ENCODE measurements at regions not wholly inside any gene's neighbourhood (a gene's known extent, or its start where the extent isn't known, plus 50 kb on each side); places are given as distances from the start of the nearest gene placed in this dataset.

DNA sequence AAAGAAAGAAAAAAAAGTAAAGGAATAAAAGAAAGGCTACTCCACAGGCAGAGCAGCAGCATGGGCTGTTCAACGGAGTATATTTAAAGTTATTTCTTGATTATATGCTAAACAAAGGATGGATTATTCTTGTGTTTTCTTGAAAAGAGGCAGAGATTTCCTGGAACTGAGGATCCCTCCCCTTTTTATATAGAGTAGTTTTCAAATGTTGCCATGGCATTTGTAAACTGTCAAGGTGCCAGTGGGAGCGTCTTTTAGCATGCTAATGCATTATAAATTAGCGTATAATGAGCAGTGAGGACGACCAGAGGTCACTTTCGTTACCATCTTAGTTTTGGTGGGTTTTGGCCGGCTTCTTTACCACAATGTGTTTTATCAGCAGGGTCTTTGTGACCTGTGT is 383.0 kb downstream of the PCNX1 start:
- no peak for DNase-seq

DNA sequence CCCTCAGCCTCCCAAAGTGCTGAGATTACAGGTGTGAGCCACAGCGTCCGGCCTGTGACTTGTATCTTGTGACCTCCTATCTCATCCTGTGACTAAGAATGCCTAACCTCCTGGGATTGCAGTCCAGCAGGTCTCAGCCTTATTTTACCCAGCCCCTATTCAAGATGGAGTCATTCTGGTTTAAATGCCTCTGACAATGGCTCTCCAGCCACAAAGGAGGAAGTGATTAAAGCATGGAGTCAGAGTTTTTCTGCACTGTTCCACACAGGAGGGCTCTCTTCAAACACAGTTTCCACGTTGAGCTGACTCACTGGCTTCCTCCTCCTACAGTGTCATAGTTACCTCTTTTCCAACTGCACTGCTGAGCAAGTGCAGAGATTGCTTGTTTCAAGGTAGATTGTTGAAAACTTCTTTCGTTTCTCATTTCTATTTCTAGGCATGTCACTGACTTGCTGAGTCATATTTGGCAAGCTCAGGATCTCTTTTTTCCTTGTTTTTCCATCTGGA is 383.8 kb downstream of the PCNX1 start:
- DNase-seq: peak; percentile 80

DNA sequence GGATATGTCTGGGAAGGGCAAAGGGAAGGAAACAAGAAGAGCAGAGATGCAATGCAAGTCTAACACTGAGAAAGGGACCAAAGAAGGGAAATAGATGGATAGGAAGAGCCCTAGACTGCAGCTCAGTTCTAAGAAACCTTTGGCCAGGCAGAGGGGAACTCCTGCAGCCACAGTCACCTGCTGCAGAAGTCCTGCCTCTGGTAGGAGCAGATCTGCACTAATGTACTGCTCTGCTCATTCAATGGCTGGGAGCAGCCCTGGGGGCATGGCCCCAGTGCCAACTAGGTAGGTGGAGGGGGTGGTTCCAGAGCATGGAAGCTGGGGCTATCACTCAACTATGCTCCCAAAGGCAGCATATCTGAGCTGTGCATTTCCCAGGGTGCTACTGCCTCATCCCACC is 388.9 kb downstream of the PCNX1 start:
- DNase-seq: no peak

DNA sequence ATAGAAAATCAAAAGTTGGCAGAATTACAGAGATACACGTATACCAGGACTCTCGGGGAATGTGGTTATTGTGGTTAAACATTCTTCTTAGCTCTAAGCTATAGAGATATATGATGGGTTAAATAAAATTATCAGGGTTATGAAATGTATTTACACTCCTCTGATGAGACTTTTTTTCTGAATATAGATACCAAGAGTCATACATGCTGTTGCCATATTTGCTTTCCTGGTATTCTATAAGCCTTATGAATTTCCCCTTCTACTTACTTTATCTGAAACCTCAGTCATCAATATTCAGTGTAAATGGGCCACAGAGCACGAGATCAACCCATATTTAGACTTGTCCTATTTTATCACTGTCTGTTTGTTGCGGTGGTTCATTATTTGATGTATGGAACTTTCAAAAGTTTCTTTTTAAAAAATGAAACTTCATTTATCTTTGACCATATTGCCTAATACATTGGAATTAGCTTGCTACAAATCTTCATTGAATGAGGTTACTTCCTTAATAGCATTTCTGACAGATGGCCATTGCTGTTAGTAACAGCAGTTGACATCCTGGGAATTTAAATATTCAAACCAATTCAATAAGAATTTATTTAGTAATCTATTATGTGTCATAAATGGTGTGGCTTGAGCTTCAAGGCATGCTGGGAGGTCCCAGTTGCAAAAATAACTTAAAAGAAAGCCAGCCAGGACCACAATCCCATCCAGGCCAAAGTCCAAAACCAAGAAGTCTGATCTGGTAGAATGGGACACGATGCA is 393.5 kb downstream of the PCNX1 start:
- no peak for DNase-seq

DNA sequence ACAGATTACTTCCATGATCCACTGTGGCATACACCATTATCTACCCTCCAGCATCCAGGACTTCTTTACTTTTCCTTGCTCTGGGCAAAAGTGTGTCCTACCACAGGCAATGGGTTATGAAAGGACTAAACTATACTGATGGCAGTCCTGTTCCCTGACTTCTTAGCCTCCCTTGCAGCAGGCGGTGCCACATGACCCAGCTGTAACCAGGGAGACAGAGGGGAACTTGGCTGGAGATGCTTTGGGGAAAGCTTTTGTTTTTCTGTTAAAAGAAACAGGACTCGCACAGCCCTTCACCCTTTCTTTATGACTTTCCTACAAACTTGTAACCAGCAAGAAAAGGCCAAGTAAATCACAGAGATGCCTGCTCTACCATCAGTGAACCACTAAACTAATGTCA is 394.4 kb downstream of the PCNX1 start:
- no peak for DNase-seq

DNA sequence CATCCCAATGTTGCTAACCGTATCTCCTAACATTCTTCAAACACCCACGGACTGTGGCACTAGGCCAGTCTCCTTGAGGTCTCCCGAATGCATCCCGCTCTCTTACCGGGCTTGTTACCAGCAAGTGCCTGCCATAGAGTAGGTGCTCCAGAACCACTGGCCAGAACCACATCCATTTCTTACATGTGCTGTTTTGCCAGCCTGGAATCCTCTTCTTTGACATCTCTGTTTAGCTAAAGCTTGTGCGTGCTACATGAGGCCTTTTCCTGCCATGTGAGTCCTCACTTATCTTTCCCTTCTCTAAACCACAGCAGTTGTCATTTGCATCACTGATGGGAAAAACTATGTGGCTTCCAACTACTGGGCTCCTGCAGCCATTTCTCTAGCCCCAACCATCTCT is 397.4 kb downstream of the PCNX1 start:
- no peak for DNase-seq

DNA sequence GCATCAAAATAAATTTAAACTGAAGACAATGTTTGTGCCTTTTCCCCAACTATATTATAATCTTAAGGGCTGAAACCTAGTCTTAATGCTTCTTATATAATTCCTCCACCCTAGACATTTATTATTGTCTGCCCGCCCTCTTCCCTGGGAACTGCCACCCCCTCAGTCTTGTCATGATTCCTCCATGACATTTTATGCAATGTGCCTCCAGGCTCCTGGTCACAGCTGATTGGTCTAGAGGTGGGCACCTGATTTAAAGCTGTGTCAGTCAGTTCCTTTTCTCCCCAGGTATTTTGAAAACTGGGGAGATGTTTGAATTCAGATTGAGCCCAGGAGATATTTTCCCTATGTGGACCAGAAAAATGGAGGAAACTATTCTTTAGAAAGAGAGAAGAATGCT is 401.4 kb downstream of the PCNX1 start:
- no peak for DNase-seq

DNA sequence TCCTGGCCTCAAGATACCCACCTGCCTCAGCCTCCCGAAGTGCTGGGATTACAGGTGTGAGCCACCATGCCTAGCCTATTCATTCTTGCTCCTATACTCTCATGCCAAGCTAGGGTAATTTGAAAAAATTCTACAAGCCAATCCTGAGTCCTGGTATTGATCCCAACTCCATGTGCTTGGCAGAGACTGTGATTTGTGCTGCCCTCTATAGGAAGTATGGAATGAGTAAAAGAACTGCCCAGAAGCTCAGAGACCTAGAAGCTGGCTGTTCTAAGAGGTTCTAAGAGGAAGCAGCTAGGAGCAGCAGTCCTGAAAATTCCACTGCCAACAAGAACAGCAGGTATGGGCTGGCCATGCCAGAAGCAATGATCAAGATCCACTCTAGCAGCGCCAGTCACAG is 402.5 kb downstream of the PCNX1 start:
- no peak for DNase-seq

DNA sequence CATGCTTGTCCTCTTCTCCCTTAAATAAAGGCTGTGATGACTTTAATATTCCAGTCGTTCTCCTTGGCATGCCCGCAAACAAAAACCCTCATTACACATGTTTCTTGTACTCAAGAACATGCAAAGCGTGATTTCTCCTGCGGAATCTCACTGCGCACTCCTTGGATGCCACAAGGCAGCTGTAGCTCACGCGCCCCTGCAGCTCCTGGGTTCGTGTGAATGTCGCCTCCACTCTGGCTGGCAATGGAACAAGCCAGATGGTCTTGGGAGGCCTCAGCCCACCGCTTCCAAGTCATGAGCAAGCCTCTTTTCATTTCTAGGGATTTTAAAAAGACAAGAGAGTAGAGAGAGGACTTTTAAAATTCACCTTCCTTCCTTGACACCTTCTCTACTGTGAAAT is 403.8 kb downstream of the PCNX1 start:
- no peak for DNase-seq

DNA sequence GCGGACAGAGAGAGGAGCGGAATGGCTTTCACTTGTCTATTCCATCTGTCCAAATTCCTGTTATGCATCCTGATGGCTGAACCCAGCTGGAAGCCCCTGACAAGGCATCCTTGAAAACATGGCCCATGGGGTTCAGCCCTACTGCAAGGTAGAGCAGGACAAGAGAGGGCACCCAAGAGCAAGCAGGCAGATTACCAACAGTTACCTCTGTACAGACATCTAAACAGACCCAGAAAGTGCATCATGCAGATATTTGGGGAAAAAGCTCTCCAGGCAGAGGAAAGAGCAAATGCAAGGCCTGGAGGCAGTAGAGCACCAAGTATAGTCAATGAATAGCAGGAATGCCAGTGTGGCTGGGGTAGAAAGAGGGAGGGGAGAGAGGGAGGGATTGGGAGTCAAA is 407.5 kb downstream of the PCNX1 start:
- DNase-seq: no peak

DNA sequence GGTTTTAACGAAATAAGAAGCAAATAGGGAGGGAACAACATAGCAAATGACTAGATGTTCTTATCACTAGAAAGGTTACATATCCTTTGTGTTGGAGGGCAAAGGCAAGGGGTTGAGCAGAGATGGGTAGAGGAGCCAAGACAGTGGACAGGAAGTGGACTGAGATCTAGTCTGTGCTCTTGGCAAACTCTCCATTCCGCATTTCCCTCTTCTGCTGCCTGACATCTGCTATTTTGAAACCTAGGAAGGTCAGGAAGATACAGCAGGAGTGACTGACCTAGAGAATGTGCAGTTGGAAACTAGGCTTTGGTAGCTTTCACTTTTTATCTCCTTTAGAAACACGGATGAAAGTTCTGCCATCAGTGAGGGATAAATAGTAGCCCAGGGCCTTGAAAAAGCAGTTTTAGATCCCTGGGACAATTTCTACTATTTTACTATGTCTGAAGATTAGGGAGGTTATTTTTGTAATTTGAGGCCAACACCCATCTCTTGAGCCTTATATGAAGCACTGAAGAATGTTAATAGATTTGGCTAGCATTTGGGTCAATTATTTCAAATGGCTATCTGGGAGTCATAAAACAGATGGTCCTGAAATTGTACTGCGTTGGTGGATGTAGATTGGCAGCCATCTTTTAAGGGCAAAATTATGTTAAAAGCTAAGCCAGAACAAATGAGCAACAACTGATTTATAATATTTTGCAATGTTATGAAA is 410.3 kb downstream of the PCNX1 start:
- DNase-seq: no peak

DNA sequence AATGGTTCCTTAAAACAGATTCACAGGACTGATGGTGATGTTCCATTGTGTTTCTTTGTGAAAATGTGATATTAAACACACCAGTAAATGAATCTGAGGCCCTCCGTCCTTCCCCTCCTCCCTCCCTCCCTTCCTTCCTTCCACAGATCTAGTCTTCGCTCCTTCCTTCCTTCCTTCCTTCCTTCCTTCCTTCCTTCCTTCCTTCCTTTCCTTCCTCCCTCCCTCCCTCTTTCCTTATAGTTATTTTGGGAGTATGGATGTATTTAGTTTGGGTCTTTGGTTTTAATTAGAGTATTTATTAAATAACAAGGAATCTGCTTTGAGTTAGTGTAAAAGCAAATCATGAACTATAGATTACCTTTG is 410.8 kb downstream of the PCNX1 start:
- DNase-seq: no peak

DNA sequence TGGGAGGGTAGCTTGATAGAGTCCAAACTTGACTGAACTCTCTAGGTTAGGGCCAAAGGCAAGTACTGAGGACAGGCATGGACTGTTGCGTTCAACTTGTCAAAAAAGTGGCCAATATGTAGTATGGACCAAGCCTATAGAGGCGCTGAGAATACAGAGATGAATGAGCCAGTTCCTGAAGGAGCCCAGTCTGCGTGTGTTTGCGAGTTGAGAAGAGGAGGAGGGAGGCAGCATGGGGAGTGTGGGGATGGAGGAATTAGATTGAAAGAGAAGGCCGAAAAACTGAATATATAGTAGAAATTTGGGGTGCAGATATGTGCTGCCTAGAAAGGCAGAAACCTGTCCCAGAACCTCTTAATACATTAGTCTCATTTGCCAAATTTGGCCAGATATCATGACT is 412.4 kb downstream of the PCNX1 start:
- no peak for DNase-seq

DNA sequence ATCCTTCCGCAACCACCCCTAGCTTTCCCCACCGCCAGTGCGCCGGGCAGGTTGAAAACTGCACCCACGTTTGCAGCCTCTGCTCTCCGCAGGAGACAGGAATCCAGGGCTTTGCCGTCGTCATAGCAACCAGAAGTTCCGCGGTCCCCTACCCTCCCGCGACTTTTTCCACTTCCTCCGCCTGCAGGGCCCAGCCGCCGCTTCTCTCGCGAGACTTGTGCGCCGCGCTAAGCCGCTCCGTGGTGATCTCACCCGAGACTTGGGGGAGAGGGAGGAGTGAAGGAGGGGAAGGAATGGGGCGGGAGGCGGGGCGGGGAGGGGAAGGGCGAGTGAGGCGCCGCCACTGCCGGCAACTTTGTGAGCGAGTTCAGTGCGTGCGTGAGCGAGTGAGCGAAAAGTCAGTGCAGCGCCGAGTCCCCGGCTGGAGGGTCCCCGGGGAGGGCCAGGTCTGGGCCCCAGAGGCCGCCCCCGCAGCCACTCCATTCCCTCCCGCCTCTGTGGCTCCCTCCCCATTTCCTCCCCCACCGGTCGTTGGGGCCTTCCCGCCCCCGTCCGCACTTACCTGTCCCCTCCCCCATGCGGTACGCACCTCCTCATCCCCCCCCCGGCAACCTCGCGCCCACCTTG is 413.0 kb downstream of the PCNX1 start, which contains the start of gene SIPA1L1:
SIPA1L1 (plus strand) TSS at position 370 of the 627 bp plus-strand sequence.
- DNase-seq: peak; percentile 98

DNA sequence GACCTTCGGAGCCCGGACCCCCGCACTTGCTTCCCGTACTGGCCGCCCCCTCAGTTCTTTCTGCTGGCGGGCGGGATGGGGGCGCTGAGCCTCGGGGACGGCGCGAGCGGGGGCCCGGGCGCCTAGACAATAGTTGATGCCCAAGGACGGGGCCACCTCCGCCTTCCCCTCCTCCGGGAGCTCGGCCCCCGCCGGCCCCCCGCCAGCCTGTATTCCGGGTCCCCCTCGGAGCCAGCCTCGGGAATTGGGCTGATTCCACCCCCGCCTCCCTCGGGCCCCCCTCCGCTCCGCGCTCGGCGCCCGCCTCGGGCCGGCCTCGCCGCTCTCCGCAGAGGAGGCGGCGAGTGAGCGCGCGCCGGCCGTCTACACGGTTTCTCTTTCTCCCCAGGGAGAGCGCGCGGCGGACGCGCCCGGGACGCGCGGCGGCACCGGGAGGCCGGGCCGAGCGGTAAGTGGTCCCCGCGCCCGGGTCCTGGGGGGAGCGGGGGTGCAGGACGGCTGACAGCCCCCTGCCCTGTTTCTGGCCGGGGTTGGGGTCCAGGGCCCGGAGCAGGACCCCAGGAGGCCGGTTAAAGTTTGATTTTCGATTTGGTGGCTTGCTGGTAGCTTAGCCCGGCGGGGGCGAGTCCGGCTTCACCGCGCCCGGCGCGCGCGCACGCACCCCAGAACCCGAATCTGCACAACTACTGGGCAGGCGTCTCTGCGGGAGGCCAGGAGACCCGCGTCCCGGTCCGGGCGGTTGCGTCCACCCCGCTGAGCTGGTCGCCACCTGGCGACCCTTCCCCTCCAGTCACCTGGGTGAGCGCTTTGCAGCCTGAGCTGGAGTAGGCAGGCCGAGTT is 413.7 kb downstream of the PCNX1 start:
- no peak for DNase-seq

DNA sequence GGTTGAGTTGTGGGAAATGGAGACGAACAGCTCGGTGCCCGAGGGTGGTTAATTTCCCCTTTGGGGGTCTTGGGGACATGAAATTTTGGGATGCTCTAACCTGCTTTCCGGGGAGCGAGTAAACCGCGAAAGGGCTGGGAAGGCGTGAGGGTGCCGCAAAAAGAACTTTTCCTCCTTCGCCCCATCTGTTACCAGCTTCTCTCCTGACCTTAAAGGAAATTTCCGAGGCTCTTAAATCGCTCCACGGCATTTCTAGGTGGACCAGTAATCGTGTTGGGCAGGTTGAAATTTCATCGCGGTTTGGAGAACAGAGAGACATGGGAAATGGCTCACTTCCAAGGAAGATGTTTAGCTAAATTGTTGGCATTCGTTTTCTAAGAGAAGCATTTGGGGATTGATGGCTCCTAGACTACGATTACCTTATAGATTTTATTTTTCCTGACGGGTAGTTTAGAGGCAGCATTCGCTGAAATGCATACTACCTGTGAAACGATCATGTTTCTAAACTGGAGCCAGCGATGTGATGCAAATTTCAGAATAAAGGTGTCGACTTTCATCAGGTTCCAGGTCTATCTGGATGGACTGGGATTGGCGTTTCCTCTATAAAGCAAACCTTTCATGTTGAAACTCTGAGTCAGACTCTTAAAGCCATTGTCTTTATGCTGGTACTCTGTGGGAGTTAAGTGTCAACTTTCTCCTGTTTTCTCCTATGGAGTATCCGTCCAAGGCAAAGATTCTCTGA is 414.5 kb downstream of the PCNX1 start:
- no peak for DNase-seq

DNA sequence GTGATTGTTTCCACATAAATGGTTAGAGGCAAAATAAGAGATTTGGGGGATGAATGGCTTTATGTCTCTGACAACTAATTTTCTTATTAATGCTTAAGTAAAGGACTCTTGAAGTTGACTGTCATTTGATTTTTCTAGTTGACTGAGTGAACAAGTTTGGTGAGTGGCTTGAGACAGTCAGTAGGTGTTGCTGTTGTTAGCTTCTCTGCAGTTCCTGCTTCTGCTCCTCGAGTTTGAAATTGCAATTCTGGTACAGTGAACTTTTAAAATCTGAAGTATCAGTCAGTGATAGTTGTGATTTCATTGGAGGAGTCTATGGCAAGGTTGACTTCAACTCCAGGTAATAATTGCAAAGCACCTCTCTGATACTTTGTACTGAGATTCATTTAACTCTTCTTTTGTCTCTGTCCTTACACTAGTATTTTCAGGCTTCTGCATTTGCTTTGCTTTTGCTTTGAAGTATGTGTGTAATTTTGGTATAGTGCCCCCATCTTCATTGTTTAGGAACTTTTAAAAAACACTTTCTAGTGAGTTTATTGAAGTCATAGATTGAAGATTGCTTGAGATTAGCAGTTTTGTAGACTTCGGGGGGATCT is 415.5 kb downstream of the PCNX1 start:
- DNase-seq: peak; percentile 37

DNA sequence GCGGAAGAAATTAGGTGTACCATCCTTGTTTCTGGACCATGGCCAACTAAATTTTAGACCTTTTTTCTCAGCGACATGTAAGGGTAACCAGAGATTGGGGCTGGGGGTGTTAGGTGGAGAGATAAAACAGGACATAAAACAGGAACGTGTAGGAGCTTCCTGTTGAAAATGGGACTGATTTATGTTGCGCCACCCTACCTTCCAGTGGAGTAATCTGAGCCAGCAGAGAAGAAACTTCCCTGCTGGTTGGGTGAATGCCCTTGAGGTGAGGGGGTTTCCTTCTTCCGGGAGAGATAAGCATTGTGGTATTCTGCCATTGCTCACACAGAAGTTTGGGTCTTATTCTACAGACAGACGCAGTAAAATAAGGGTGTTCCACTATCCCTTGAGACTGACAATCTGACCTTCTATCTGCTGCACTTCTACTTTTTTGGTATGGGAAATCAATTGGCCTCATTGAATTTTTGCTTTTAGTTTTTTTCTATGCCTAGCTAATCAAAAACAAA is 417.6 kb downstream of the PCNX1 start:
- no peak for DNase-seq

DNA sequence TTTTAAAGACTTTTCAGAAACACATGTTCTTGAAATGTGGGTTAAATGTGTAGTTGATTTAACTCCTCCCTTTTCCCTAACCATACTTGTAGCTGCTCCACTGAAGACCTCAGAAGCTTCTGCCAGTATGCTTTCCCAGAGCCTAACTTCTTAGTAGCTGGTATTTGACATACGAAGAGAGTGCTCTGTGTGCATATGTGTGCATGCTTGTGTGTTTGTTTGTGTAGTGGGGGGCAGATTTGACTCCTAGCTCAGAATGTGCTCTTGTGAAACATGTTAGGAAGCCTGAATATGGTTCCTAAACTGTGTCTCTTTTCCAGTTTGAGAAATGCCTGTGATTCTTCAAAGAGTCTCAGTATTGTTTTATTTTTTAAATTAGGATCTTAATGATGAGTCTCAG is 420.4 kb downstream of the PCNX1 start:
- DNase-seq: no peak

DNA sequence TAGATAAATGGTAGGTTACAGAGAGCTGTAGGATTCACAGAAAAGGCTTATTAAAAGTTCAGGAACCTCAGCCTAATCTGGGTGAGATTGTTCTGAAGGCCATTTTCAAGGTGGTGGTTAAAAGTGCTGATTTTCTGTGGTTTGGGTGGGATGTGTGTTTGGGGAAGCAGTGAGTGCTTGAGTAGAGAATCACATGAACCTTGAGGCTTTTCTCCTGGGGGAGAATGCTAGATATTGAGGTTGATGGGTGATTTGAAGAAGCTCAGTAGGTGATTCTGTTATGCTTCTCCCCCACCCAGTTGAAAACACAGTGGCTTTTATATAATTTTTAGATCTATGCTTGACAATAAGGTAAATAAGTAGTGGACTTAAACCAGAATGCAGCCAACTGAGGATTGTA is 420.9 kb downstream of the PCNX1 start:
- DNase-seq: no peak

DNA sequence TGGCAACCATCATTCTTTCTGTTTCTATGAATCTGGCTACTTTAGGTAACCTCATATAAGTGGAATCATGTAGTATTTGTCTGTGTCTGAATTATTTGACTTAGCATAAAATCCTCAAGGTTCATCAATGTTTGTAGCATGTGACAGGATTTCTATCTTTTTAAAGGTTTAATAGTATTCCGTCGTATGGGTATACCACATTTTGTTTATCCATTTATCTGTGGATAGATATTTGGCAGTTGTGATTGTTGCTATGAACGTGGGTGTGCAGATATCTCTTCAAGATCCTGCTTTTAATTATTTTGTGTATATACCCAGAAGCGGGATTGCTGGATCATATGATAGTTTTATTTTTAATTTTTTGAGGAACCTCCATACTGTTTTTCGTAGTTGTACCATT is 421.7 kb downstream of the PCNX1 start:
- no peak for DNase-seq

DNA sequence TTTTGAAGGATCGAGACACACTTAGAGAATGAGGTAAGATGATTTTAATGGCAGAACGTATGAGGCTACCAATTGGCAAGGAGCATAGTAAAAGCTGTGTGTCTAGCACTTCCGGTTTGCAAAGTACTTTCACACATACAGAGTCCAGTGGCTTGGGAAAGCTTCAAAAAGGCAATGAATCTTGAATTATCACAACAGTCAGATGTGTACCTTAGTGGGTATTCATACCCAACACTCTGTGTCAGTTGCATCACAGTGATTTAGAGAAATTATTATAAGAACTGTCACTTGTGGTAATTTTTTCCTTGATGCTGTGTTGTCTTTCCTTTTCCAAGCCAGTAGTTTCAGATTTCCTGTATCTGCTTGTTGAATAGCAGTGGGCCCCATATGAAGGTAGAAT is 424.1 kb downstream of the PCNX1 start:
- no peak for DNase-seq
